ENCODE measurements at regions not wholly inside any gene's neighbourhood (a gene's known extent, or its start where the extent isn't known, plus 50 kb on each side); places are given as distances from the start of the nearest gene placed in this dataset.

DNA sequence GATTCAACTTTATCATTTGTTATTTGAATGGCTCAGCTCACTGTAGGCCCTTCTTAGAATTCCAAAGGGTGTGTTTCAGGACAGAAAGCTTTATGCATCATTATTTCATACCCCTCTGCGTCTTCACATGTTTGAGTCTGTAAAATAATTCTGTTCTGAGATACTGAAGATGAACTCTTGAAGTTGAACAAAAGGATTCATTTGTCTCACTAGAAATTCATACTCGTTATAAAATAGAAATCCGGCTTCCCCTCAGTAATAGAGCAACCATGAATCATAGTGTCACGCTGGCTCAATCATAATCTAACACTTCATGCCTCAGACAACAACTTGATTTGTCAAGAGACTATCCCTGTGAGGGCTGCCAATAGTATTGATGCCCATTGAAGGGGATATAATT is 1015.4 kb upstream of the SEMA6D start:
- no peak for TF ChIP-seq MYC (IDR thresholded peaks at IDR 0.05; ENCODE audit: low read depth, low read length)
- TF ChIP-seq, protein P1, sequence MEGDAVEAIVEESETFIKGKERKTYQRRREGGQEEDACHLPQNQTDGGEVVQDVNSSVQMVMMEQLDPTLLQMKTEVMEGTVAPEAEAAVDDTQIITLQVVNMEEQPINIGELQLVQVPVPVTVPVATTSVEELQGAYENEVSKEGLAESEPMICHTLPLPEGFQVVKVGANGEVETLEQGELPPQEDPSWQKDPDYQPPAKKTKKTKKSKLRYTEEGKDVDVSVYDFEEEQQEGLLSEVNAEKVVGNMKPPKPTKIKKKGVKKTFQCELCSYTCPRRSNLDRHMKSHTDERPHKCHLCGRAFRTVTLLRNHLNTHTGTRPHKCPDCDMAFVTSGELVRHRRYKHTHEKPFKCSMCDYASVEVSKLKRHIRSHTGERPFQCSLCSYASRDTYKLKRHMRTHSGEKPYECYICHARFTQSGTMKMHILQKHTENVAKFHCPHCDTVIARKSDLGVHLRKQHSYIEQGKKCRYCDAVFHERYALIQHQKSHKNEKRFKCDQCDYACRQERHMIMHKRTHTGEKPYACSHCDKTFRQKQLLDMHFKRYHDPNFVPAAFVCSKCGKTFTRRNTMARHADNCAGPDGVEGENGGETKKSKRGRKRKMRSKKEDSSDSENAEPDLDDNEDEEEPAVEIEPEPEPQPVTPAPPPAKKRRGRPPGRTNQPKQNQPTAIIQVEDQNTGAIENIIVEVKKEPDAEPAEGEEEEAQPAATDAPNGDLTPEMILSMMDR (IDR thresholded peaks at IDR 0.05; ENCODE audit: low read depth, low read length) = no peak
- no peak for TF ChIP-seq POLR2A (IDR thresholded peaks at IDR 0.05; ENCODE audit: extremely low read depth, insufficient read length)
- TF ChIP-seq, protein P2, sequence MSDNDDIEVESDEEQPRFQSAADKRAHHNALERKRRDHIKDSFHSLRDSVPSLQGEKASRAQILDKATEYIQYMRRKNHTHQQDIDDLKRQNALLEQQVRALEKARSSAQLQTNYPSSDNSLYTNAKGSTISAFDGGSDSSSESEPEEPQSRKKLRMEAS (IDR thresholded peaks at IDR 0.05; ENCODE audit: low read depth, low read length) = no peak
